SU-DHL-6 (cell line): ENCODE measurements at regions not wholly inside any gene's neighbourhood (a gene's known extent, or its start where the extent isn't known, plus 50 kb on each side); places are given as distances from the start of the nearest gene placed in this dataset.

Source experiments
- H2AFZ ChIP-seq: fragments of 200-600 bp; sonication (generic); 2 replicates; pipeline ENCODE4 v1.6.1; 2014; ENCODE audit warnings: low read depth, mild to moderate bottlenecking, moderate library complexity, mixed read lengths, antibody characterized with exemption, low read length; ENCODE audit not compliant: severe bottlenecking
- H3F3A ChIP-seq: fragments of 200-600 bp; shearing (Covaris generic); 2 replicates; pipeline ENCODE4 v1.6.0; 2016; ENCODE audit warnings: antibody characterized with exemption, mild to moderate bottlenecking; ENCODE audit not compliant: insufficient read depth
- H3K27ac ChIP-seq: fragments of 200-600 bp; sonication (generic); 2 replicates; pipeline ENCODE4 v1.5.1; 2016; ENCODE audit warnings: low read depth, mild to moderate bottlenecking, low read length, moderate library complexity, mixed read lengths
- H3K27me3 ChIP-seq: fragments of 200-600 bp; sonication (generic), shearing (Covaris generic); 2 replicates; pipeline ENCODE4 v1.6.0; 2014; ENCODE audit warnings: mild to moderate bottlenecking, low read length
- H3K36me3 ChIP-seq: fragments of 200-600 bp; sonication (generic); 2 replicates; pipeline ENCODE4 v1.6.1; 2014; ENCODE audit warnings: mild to moderate bottlenecking, low read length, mixed read lengths
- H3K4me2 ChIP-seq: fragments of 300-600, 200-600 bp; shearing (Covaris generic), sonication (generic); 2 replicates; pipeline ENCODE4 v1.6.0; 2014; ENCODE audit warnings: low read length, low read depth, mild to moderate bottlenecking; ENCODE audit not compliant: poor library complexity, severe bottlenecking
- H3K4me3 ChIP-seq: fragments of 200-600 bp; sonication (generic); 2 replicates; pipeline ENCODE4 v1.5.1; 2014; ENCODE audit warnings: antibody characterized with exemption, low read length, mild to moderate bottlenecking, mixed read lengths; ENCODE audit not compliant: insufficient read depth, poor library complexity, severe bottlenecking
- H3K79me2 ChIP-seq: fragments of 200-600 bp; sonication (generic); 2 replicates; pipeline ENCODE4 v1.6.1; 2014; ENCODE audit warnings: mild to moderate bottlenecking, low read length, moderate library complexity; ENCODE audit not compliant: insufficient read depth
- H3K9ac ChIP-seq: fragments of 200-600 bp; sonication (generic); 2 replicates; pipeline ENCODE4 v1.7.0; 2014; ENCODE audit warnings: mild to moderate bottlenecking, low read length
- H3K9me2 ChIP-seq: fragments of 200-600 bp; sonication (generic); replicated peaks from 2 replicates; pipeline ENCODE4 v1.6.1; 2014; ENCODE audit warnings: low read length; ENCODE audit not compliant: insufficient read depth
- H3K9me3 ChIP-seq: fragments of 200-600 bp; sonication (generic); 2 replicates; pipeline ENCODE4 v1.6.1; 2014; ENCODE audit warnings: low read length, mixed read lengths; ENCODE audit not compliant: insufficient read depth
- H4K20me1 ChIP-seq: fragments of 200-600 bp; sonication (generic); 2 replicates; pipeline ENCODE4 v1.6.1; 2014; ENCODE audit warnings: low read depth, mild to moderate bottlenecking, antibody characterized with exemption, low read length, moderate library complexity, mixed read lengths
- EZH2phosphoT487 ChIP-seq: fragments of 200-600 bp; sonication (generic), shearing (Covaris generic); conservative IDR thresholded peaks from 2 replicates; pipeline ENCODE4 v1.6.1; 2018; ENCODE audit warnings: mild to moderate bottlenecking, antibody characterized with exemption, low read length, moderate library complexity, mixed read lengths
- TF ChIP-seq, protein P1 (sequence below): fragments of 200-600 bp; sonication (generic); IDR thresholded peaks from one replicate; pipeline ENCODE4 v1.5.1; 2017; ENCODE audit warnings: antibody characterized with exemption, mild to moderate bottlenecking, low read length, moderate library complexity; ENCODE audit not compliant: insufficient read depth, poor library complexity, severe bottlenecking

DNA sequence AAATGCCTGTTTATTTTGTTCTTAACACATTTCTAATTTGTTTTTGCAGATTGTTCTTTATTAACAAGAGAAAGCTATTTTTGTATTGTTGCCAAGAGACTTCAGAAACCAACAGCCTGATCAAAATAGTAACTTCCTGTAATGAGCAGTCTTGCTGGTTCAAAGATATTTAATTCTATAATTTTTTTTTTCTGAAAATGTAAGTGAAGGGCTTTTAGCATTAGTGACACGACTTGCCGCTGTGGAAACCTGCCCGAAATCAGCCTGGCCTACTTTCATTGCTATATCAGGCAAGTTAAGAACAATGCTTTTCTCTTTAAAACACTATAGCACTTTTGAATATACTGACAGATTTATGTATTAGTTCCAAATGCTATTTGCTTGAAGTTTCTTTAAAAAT lies 374.3 kb downstream of the EFNB2 start:
- TF ChIP-seq, protein P1, sequence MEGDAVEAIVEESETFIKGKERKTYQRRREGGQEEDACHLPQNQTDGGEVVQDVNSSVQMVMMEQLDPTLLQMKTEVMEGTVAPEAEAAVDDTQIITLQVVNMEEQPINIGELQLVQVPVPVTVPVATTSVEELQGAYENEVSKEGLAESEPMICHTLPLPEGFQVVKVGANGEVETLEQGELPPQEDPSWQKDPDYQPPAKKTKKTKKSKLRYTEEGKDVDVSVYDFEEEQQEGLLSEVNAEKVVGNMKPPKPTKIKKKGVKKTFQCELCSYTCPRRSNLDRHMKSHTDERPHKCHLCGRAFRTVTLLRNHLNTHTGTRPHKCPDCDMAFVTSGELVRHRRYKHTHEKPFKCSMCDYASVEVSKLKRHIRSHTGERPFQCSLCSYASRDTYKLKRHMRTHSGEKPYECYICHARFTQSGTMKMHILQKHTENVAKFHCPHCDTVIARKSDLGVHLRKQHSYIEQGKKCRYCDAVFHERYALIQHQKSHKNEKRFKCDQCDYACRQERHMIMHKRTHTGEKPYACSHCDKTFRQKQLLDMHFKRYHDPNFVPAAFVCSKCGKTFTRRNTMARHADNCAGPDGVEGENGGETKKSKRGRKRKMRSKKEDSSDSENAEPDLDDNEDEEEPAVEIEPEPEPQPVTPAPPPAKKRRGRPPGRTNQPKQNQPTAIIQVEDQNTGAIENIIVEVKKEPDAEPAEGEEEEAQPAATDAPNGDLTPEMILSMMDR = no peak
- TF ChIP-seq EZH2phosphoT487 = no peak
- H3K9ac ChIP-seq = no peak overlapping the region

DNA sequence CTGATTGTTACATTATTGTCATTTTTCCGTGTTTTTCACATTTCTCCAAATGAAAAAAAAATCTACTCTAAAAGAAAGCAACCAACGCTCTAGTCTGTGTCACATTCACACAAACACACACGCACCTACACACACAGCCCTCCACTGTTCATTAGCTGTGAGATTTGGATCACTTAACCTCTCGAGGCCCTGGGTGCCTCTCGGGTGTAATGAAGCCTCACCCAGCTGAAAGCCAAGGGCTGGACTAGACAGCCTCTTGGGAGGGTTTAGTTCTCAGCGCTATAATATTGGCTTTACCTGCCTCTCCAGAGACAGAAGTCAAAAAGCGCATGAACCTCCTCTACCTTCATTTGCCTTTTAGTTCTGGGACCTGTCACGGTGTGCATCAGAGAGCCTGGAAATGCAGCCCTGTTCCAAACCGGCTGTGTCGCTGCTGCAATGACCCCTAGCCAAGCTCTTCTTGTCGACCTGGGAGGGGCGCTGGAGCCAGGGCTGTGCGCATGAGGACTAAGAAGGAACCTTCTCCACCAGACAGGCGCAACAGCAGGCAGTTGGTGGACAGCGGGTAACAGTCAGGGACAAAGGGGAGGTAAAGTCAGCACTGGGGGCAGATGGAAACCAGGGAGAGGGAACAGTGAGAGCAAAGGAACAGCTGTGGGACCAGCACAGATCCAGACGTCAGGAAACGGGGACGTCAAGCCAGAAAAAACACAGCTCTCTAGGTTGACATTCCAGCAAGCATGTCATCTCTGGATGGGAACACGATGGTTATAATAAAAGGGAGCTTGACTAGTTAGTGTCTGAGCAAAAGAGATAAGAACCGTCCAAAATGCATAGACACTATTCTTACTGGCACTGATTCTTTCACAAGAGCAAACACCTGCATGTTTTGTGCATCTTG lies 375.9 kb downstream of the EFNB2 start:
- no peak overlapping the region for H3K27ac ChIP-seq
- H4K20me1 ChIP-seq = no peaks in the 10 kb centered on the region
- no peak overlapping the region for H3K4me3 ChIP-seq
- H3K9ac ChIP-seq = no peak overlapping the region
- H3K4me2 ChIP-seq = no peak overlapping the region
- no peaks in the 10 kb centered on the region for H3K36me3 ChIP-seq
- no peaks in the 10 kb centered on the region for H3F3A ChIP-seq
- H3K27me3 ChIP-seq = no peaks in the 10 kb centered on the region
- H3K79me2 ChIP-seq = no peaks in the 10 kb centered on the region
- no peaks in the 10 kb centered on the region for H3K9me3 ChIP-seq
- H3K9me2 ChIP-seq = no peaks in the 10 kb centered on the region
- TF ChIP-seq, protein P1 = no peak
- no peak for TF ChIP-seq EZH2phosphoT487
- no peak overlapping the region for H2AFZ ChIP-seq

More for the DNA sequence above, 374.3 kb downstream of the EFNB2 start:
- Histone ChIP-seq H2AFZ (no peak overlapping the region), H3K4me3 (no peak overlapping the region), H4K20me1 (no peaks in the 10 kb centered on the region), H3K27ac (no peak overlapping the region), H3K27me3 (no peaks in the 10 kb centered on the region), H3K79me2 (no peaks in the 10 kb centered on the region), H3K36me3 (no peaks in the 10 kb centered on the region), H3K9me3 (no peaks in the 10 kb centered on the region), H3K4me2 (no peak overlapping the region), H3F3A (no peaks in the 10 kb centered on the region), H3K9me2 (no peaks in the 10 kb centered on the region)

DNA sequence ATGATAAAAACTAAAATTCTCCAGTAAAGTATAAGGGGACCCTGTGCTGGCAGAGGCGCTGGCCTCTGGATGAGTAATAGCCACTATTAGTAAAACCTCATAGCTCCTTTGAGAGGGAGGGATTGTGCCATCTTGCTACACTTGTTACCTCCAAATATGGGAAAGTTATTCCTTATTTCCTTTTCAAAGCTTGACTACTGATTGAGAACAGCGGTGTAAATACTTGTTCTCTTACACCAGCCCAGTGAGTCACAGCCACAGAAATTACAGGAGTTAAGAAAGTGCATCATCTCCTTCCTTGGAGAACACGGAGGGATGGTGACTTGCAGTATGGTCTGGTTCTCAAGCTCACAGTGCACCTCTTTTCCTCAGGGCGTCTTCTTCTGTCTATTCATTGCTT lies 379.0 kb downstream of the EFNB2 start:
- Histone ChIP-seq H3K9me2 (no peaks in the 10 kb centered on the region), H3K27me3 (no peaks in the 10 kb centered on the region), H3K9me3 (no peaks in the 10 kb centered on the region), H3K36me3 (no peaks in the 10 kb centered on the region), H4K20me1 (no peaks in the 10 kb centered on the region), H3K27ac (no peak overlapping the region), H3K9ac (no peak overlapping the region), H3K4me2 (no peak overlapping the region), H3K4me3 (no peak overlapping the region), H3F3A (no peaks in the 10 kb centered on the region), H2AFZ (no peak overlapping the region), H3K79me2 (no peaks in the 10 kb centered on the region)
- TF ChIP-seq, protein P1 = no peak
- no peak for TF ChIP-seq EZH2phosphoT487
